ENCODE measurements at regions not wholly inside any gene's neighbourhood (a gene's known extent, or its start where the extent isn't known, plus 50 kb on each side); places are given as distances from the start of the nearest gene placed in this dataset.

DNA sequence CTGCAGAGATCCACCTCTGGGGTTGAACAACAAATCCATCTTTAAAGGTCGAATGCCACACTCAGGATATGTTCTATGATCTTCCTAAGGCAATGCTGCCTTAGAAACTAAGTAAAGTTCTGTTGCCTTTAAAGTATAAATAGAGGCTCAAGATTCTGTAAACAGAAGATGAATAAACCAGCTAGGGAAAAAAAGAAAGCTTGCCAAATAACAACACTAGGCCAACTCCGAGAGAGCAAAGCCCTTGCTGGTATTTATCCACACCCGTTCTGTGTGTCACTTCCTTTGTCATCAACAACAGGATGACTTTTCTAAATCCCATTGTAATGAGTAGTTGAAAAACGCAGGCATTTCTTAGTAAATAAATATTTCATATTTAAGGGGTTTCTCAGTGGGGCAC lies 330.0 kb upstream of the GLI3 start:
- Histone ChIP-seq H3K27ac (ENCODE audit: insufficient read length, low read depth, low read length) (no peak overlapping the region), H2BK5ac (ENCODE audit: insufficient read length, low read length) (no peak overlapping the region), H3K4me1 (ENCODE audit: insufficient read depth, low read length) (no peaks in the 10 kb centered on the region), H4K91ac (ENCODE audit: insufficient read length, low read depth, low read length) (no peak overlapping the region), H2AFZ (ENCODE audit: low read length) (no peak overlapping the region), H2BK120ac (ENCODE audit: low read depth, low read length, poor library complexity, severe bottlenecking) (no peak overlapping the region), H3K14ac (ENCODE audit: insufficient read depth, low read length) (no peak overlapping the region), H2BK15ac (ENCODE audit: low read depth, low read length) (no peak overlapping the region), H3K27me3 (ENCODE audit: insufficient read depth, low read length) (no peaks in the 10 kb centered on the region), H3K23ac (ENCODE audit: insufficient read length, low read depth, low read length) (no peak overlapping the region), H3K79me1 (ENCODE audit: insufficient read depth, low read depth, low read length, poor library complexity, severe bottlenecking) (no peaks in the 10 kb centered on the region), H2AK5ac (ENCODE audit: insufficient read length, low read length) (no peak overlapping the region), H3T11ph (ENCODE audit: low read length) (no peak overlapping the region), H3K56ac (ENCODE audit: insufficient read length, low read depth, low read length) (no peak overlapping the region), H3K4me2 (ENCODE audit: insufficient read depth, insufficient read length, low read length) (no peak overlapping the region), H3K18ac (ENCODE audit: insufficient read length, low read depth, low read length) (no peak overlapping the region), H3K9ac (ENCODE audit: extremely low read depth, insufficient read length, low read length) (no peak overlapping the region), H2BK12ac (ENCODE audit: insufficient read length, low read depth, low read length) (no peak overlapping the region), H2BK20ac (ENCODE audit: low read depth, low read length, poor library complexity, severe bottlenecking) (no peak overlapping the region), H4K5ac (ENCODE audit: insufficient read length, low read depth, low read length) (no peak overlapping the region), H4K20me1 (ENCODE audit: control insufficient read depth, insufficient read depth, insufficient read length) (no peaks in the 10 kb centered on the region), H3K4ac (ENCODE audit: low read depth, low read length) (no peak overlapping the region), H3K9me3 (ENCODE audit: control insufficient read depth, low read depth, low read length) (peaks cover 4% of the 10 kb centered on the region), H3K79me2 (ENCODE audit: insufficient read depth, low read length) (no peaks in the 10 kb centered on the region), H4K8ac (replicated peaks; ENCODE audit: insufficient read length, low read depth, low read length) (no peak overlapping the region), H3K23me2 (ENCODE audit: insufficient read length, low read depth, low read length, poor library complexity, severe bottlenecking) (no peaks in the 10 kb centered on the region)
- peaks cover 3 to 4% of the 10 kb centered on the region in 2 experiments; a peak in 2 of 4 replicates for H3K4me1 Mint-ChIP-seq
- peaks cover 2% of the 10 kb centered on the region; the same call in 1 of the 2 replicates for H3K27me3 Mint-ChIP-seq (ENCODE audit: low read depth)
- H3K27ac Mint-ChIP-seq, result no peak overlapping the region
- WGBS (ENCODE audit: extremely low coverage, insufficient read length, low lambda C conversion rate), result no CpG with 5 or more reads among the region's 4 CpGs
- peaks cover 0 to 18% of the 10 kb centered on the region in 2 experiments; a peak in 3 of 5 replicates for H3K9me3 Mint-ChIP-seq
- H3K36me3 Mint-ChIP-seq (ENCODE audit: insufficient read depth in 1 of 3, low read depth in 3 of 3), result peaks cover 0 to 9% (median 2%) of the 10 kb centered on the region in 3 experiments; a peak in 4 of 7 replicates
- TF ChIP-seq, protein P1, sequence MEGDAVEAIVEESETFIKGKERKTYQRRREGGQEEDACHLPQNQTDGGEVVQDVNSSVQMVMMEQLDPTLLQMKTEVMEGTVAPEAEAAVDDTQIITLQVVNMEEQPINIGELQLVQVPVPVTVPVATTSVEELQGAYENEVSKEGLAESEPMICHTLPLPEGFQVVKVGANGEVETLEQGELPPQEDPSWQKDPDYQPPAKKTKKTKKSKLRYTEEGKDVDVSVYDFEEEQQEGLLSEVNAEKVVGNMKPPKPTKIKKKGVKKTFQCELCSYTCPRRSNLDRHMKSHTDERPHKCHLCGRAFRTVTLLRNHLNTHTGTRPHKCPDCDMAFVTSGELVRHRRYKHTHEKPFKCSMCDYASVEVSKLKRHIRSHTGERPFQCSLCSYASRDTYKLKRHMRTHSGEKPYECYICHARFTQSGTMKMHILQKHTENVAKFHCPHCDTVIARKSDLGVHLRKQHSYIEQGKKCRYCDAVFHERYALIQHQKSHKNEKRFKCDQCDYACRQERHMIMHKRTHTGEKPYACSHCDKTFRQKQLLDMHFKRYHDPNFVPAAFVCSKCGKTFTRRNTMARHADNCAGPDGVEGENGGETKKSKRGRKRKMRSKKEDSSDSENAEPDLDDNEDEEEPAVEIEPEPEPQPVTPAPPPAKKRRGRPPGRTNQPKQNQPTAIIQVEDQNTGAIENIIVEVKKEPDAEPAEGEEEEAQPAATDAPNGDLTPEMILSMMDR (conservative IDR thresholded peaks at IDR 0.05), result no peak
- DNase-seq, result no peak
- H3K4me3 Mint-ChIP-seq, result no peak overlapping the region
